Activated CD8-positive, alpha-beta memory T cell treated with anti-CD3 and anti-CD28 coated beads for 36 hours (primary cell): ENCODE measurements at regions not wholly inside any gene's neighbourhood (a gene's known extent, or its start where the extent isn't known, plus 50 kb on each side); places are given as distances from the start of the nearest gene placed in this dataset.

Experiments
- CTCF ChIA-PET: fragments of 350-600 bp; sonication (Branson Sonifier 250); formaldehyde crosslinking; loops from one replicate; lab custom pipeline; 2021; ENCODE audit warnings: antibody characterized with exemption; lab: Charles Lee
- POLR2A ChIA-PET: fragments of 350-600 bp; sonication (Branson Sonifier 250); formaldehyde crosslinking; loops from one replicate; lab custom pipeline; 2021; ENCODE audit warnings: antibody characterized with exemption; lab: Charles Lee

DNA sequence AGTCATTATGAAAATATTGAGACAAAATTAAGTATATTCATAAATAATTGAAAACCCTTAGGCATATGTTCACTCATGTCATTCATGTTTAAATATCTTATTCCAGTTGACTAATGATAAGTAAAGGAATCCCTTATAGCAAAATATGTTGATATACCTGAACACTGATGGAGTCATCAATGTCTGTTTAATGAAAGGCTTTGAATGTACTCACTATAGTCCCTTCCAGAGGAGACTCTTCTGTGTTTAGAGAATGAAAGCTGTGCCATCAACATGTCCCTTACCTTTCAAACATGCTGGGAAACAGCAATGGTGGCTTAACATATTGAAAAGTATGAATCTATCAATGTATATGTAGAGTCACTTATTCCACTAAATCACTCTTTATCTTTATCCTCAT is 242.9 kb downstream of the KCNJ3 start:
- ChIA-PET POLR2A (no interaction called here), CTCF (no interaction called here)

DNA sequence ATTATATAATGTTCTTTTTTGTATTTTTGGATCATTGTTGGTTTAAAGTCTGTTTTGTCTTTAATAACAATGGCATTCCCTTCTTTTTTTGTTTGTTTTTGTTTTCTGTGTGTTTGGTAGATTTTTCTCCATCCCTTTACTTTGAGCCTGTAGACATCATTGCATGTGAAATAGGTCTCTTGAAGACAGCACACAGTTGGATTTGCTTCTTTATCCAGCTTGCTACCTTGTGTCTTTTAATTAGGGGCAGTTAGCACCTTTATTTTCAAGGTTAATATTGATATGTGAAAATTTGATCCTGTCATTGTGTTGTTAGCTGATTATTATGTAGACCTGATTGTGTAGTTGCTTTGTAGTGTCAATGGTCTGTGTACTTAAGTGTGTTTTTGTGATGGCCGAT is 235.7 kb downstream of the KCNJ3 start:
- ChIA-PET POLR2A (no interaction called here), CTCF (no interaction called here)

GRCh38 chr2:154924531-154924930 is 226.0 kb downstream of the KCNJ3 start:
- CTCF ChIA-PET, result no interaction called here
- POLR2A ChIA-PET, result no interaction called here

- ChIA-PET POLR2A (no interaction called here), CTCF (no interaction called here)
Measured at GRCh38 chr2:154914561-154914960, 216.1 kb downstream of the KCNJ3 start.

DNA sequence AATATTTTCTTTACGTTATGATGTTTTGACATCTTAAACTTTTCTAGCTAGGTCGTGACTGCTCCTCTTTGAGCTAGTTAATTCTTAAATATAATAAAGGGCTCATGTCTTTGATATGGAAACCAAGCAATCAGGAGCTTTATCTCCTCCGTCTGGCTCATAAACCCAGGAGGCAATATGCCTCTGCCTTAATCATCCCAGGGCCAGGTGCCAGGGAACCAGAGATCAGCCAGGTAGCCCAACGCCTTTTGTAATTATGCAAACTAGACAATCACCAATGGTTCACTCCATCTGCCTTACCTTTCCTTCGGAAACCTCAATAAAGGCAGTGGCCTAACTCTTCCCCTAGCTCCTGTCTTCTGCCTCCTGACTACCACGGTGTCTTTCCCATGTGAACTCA is 213.7 kb downstream of the KCNJ3 start:
- POLR2A ChIA-PET, result no interaction called here
- CTCF ChIA-PET, result no interaction called here

DNA sequence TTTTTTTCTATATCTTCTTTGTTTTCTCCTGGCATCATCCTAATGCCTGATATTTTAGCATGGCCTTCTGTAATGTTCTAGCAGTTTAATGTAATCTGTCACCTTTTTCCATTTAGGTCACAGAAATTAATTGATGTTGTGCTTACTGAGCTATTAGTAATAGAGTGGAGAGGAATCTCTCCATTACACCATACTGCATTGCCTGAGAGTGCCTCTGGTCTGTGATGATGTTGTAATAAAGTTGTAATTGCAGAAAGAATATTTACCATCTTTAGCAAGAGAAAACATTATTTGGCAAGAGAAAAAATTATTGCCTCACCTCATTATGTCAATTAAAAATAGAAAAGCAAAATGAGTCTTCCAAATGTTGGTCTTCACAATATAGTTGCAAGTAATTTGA is 213.2 kb downstream of the KCNJ3 start:
- CTCF ChIA-PET, result no interaction called here
- POLR2A ChIA-PET, result no interaction called here

DNA sequence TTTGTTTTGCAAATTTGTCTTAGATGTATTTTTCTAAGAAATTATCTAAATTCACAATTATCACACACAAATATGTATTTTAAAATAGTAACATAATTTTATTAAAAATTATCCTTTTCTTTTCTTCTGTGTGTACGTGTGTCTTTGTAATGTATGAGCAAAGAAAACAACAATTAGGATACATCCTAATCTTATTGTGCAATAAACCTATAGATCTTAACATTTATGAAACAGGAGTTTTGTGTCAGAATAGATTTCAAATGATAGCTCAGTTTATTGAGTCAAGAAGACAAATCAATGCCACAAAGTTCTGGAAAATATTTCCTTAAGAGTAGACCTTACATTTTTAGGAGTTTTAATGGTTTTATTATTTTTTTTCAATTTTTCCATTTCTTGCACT is 212.2 kb downstream of the KCNJ3 start:
- POLR2A ChIA-PET, result no interaction called here
- CTCF ChIA-PET, result no interaction called here

DNA sequence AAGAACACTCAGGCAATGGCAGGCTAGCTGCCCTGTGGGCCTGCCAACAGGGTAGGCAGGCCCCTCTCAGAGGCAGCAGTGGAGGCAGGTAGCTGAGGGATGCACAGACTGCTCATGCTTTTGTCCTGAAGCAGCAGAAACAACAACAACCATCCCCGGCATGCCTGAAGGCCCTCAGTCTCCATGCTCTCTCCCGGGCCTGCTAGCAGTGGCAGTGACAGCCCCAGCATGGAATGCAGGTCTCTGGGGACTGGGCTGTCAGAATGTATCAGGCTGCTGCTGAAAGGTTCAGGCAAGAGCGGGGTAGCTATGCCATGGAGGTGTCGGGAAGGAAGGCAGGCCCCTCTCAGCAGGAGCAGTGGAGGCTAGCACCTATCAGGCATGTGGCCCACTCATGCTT is 209.8 kb downstream of the KCNJ3 start:
- ChIA-PET CTCF (no interaction called here), POLR2A (no interaction called here)
